Loucy (cell line): ENCODE measurements at regions not wholly inside any gene's neighbourhood (a gene's known extent, or its start where the extent isn't known, plus 50 kb on each side); places are given as distances from the start of the nearest gene placed in this dataset.

Experiments used
- H2AFZ ChIP-seq: fragments of 200-600 bp; sonication (generic); 2 replicates; pipeline ENCODE4 v1.6.0; 2016; ENCODE audit warnings: antibody characterized with exemption, mild to moderate bottlenecking, low read length, moderate library complexity
- H3F3A ChIP-seq: fragments of 200-600 bp; 2 replicates; pipeline ENCODE4 v1.6.0; 2016; ENCODE audit warnings: antibody characterized with exemption, low read depth, mild to moderate bottlenecking
- H3K27me3 ChIP-seq: fragments of 200-600 bp; sonication (generic); 2 replicates; pipeline ENCODE4 v1.6.1; 2014; ENCODE audit warnings: low read length, mild to moderate bottlenecking; ENCODE audit not compliant: insufficient read depth, poor library complexity, severe bottlenecking
- H3K36me3 ChIP-seq: fragments of 200-600 bp; sonication (generic); 2 replicates; pipeline ENCODE4 v1.6.1; 2016; ENCODE audit warnings: low read length; ENCODE audit not compliant: insufficient read depth
- H3K4me1 ChIP-seq: fragments of 200-600 bp; sonication (generic); 2 replicates; pipeline ENCODE4 v1.5.1; 2014; ENCODE audit warnings: low read length, mild to moderate bottlenecking; ENCODE audit not compliant: insufficient read depth, poor library complexity, severe bottlenecking
- H3K4me2 ChIP-seq: fragments of 200-600 bp; sonication (generic); 2 replicates; pipeline ENCODE4 v1.6.0; 2014; ENCODE audit warnings: antibody characterized with exemption, low read length, low read depth, mild to moderate bottlenecking; ENCODE audit not compliant: poor library complexity, severe bottlenecking
- H3K4me3 ChIP-seq: fragments of 200-600 bp; sonication (generic); 2 replicates; pipeline ENCODE4 v1.5.1; 2014; ENCODE audit warnings: low read length, mild to moderate bottlenecking, mixed read lengths; ENCODE audit not compliant: poor library complexity, severe bottlenecking
- H3K79me2 ChIP-seq: fragments of 200-600 bp; sonication (generic); 2 replicates; pipeline ENCODE4 v1.6.1; 2014; ENCODE audit warnings: low read length; ENCODE audit not compliant: insufficient read depth
- H3K9ac ChIP-seq: fragments of 200-600 bp; sonication (generic); 2 replicates; pipeline ENCODE4 v1.6.0; 2014; ENCODE audit warnings: mild to moderate bottlenecking, low read depth, low read length, moderate library complexity; ENCODE audit not compliant: poor library complexity, severe bottlenecking
- H3K9me2 ChIP-seq: fragments of 200-600 bp; sonication (generic); replicated peaks from 2 replicates; pipeline ENCODE4 v1.6.1; 2016; ENCODE audit warnings: low read depth, low read length, mixed read lengths
- H3K9me3 ChIP-seq: fragments of 200-600 bp; sonication (generic); 2 replicates; pipeline ENCODE4 v1.6.1; 2014; ENCODE audit warnings: mild to moderate bottlenecking, antibody characterized with exemption, low read length, low read depth; ENCODE audit not compliant: insufficient read depth
- H4K20me1 ChIP-seq: fragments of 200-600 bp; sonication (generic); 2 replicates; pipeline ENCODE4 v1.6.0; 2014; ENCODE audit warnings: antibody characterized with exemption, low read length, mild to moderate bottlenecking; ENCODE audit not compliant: insufficient read depth, poor library complexity, severe bottlenecking
- EZH2phosphoT487 ChIP-seq: fragments of 200-600 bp; IDR thresholded peaks from 2 replicates; pipeline ENCODE4 v1.6.1; 2018; ENCODE audit warnings: antibody characterized with exemption, mild to moderate bottlenecking, moderate library complexity, borderline replicate concordance
- TF ChIP-seq, protein P1 (sequence below): fragments of 200-600 bp; sonication (generic); conservative IDR thresholded peaks from 2 replicates; pipeline ENCODE4 v1.5.1; 2014; ENCODE audit warnings: mild to moderate bottlenecking, antibody characterized with exemption, low read length

DNA sequence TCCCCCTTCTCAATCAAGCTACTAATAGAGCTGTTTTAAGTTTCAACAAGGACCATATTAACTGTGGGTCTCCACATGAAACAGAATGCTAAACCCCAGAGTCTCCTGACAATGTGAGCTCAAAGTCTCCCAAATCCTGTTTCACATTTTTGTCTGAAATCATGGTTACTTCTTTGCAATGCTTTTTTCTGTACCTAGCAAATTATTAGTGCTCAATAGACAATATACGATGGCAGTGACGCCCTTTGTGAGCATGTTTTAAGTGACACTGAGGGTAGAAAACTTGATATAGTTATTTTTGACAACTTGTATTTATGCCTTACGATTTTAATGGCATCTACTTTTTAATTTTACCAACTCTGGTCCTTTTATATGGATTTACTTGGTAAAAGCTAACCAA is 85.4 kb upstream of the SOX5 start:
- no peaks in the 10 kb centered on the region for H3K79me2 ChIP-seq
- H3K36me3 ChIP-seq: no peaks in the 10 kb centered on the region
- peaks cover 4% of the 10 kb centered on the region; the same call in 1 of the 2 replicates for H3K9me3 ChIP-seq
- H3K9me2 ChIP-seq: no peaks in the 10 kb centered on the region
- no peak overlapping the region for H3K4me2 ChIP-seq
- H2AFZ ChIP-seq: no peak overlapping the region
- no peaks in the 10 kb centered on the region for H3K4me1 ChIP-seq
- H4K20me1 ChIP-seq: no peaks in the 10 kb centered on the region
- H3K9ac ChIP-seq: no peak overlapping the region
- H3F3A ChIP-seq: no peaks in the 10 kb centered on the region
- TF ChIP-seq, protein P1, sequence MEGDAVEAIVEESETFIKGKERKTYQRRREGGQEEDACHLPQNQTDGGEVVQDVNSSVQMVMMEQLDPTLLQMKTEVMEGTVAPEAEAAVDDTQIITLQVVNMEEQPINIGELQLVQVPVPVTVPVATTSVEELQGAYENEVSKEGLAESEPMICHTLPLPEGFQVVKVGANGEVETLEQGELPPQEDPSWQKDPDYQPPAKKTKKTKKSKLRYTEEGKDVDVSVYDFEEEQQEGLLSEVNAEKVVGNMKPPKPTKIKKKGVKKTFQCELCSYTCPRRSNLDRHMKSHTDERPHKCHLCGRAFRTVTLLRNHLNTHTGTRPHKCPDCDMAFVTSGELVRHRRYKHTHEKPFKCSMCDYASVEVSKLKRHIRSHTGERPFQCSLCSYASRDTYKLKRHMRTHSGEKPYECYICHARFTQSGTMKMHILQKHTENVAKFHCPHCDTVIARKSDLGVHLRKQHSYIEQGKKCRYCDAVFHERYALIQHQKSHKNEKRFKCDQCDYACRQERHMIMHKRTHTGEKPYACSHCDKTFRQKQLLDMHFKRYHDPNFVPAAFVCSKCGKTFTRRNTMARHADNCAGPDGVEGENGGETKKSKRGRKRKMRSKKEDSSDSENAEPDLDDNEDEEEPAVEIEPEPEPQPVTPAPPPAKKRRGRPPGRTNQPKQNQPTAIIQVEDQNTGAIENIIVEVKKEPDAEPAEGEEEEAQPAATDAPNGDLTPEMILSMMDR: no peak
- TF ChIP-seq EZH2phosphoT487: no peak
- H3K4me3 ChIP-seq: no peak overlapping the region
- no peaks in the 10 kb centered on the region for H3K27me3 ChIP-seq

GRCh38 chr12:24034160-24034559 is 84.7 kb upstream of the SOX5 start:
- Histone ChIP-seq H3K9me3 (peaks cover 4% of the 10 kb centered on the region; the same call in 1 of the 2 replicates), H3K9ac (no peak overlapping the region), H3K4me2 (no peak overlapping the region), H3K4me1 (no peaks in the 10 kb centered on the region), H3K27me3 (no peaks in the 10 kb centered on the region), H3K9me2 (no peaks in the 10 kb centered on the region), H3F3A (no peaks in the 10 kb centered on the region), H3K79me2 (no peaks in the 10 kb centered on the region), H3K4me3 (no peak overlapping the region), H2AFZ (no peak overlapping the region), H3K36me3 (no peaks in the 10 kb centered on the region), H4K20me1 (no peaks in the 10 kb centered on the region)
- TF ChIP-seq, protein P1: no peak
- TF ChIP-seq EZH2phosphoT487: no peak

GRCh38 chr12:24027352-24027751 is 77.9 kb upstream of the SOX5 start:
- no peak for TF ChIP-seq EZH2phosphoT487
- TF ChIP-seq, protein P1: peak; percentile 54
- H3K9me3 ChIP-seq: peaks cover 4% of the 10 kb centered on the region; the same call in 1 of the 2 replicates
- H3K79me2 ChIP-seq: no peaks in the 10 kb centered on the region
- no peaks in the 10 kb centered on the region for H3K27me3 ChIP-seq
- H3K4me1 ChIP-seq: peaks cover 6% of the 10 kb centered on the region
- no peaks in the 10 kb centered on the region for H3F3A ChIP-seq
- H3K9ac ChIP-seq: no peak overlapping the region
- H4K20me1 ChIP-seq: no peaks in the 10 kb centered on the region
- no peaks in the 10 kb centered on the region for H3K9me2 ChIP-seq
- H3K36me3 ChIP-seq: no peaks in the 10 kb centered on the region
- H3K4me2 ChIP-seq: no peak overlapping the region
- H2AFZ ChIP-seq: no peak overlapping the region
- H3K4me3 ChIP-seq: no peak overlapping the region
